ENCODE measurements at regions not wholly inside any gene's neighbourhood (a gene's known extent, or its start where the extent isn't known, plus 50 kb on each side); places are given as distances from the start of the nearest gene placed in this dataset.
"Not testable (repeated sequence)": the region's sequence is repeated elsewhere in the genome, so short reads cannot be mapped to it uniquely, and the experiment has no call there.

DNA sequence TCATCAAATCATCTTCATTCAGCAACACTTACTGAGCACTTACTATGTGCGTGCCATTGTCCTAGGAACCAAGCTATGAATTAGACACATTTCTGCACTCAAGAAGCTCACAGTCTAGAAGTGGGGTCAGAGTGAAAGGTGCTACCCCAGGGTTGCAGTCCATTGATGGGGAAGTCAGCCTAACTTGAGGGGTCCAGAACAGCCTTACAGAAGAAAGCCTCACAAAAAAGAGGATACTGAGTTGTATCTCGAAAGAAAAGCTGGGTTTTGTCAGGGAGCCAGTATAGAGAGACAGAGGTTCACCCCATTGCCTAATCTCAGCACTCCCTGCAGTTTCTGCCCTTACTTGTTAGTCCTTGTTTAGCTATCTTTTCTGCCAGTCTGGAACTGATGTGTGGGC lies 153.1 kb upstream of the JUN start:
- DNase-seq = no peak

GRCh38 chr1:58939146-58939545 lies 155.3 kb upstream of the JUN start:
- no peak for DNase-seq

GRCh38 chr1:58939666-58940370 lies 156.0 kb upstream of the JUN start:
- no peak for DNase-seq

- DNase-seq = no peak
These were observed 157.8 kb upstream of the JUN start for GRCh38 chr1:58941471-58942289.

DNA sequence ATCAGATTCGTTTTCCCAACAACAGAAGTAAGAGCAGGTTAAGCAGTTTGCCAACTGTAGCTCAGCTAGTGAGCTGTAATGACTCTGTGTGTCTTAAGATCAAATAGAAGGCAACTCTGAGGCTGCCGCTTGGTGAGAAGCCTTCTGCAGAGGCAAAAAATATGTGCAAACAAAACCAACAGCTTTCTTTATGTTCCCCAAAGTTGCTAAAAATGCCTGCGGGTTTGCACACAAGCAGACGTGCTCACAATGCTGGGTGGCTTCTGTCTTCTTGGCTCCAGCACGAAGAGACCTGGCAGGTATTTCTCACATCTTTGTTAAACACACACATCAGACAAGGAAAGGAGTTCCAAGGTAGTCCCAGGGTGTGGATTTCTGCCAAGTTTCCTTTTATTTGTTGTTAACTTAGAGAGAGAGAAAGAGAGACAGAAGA lies 158.9 kb upstream of the JUN start:
- no peak for DNase-seq

DNA sequence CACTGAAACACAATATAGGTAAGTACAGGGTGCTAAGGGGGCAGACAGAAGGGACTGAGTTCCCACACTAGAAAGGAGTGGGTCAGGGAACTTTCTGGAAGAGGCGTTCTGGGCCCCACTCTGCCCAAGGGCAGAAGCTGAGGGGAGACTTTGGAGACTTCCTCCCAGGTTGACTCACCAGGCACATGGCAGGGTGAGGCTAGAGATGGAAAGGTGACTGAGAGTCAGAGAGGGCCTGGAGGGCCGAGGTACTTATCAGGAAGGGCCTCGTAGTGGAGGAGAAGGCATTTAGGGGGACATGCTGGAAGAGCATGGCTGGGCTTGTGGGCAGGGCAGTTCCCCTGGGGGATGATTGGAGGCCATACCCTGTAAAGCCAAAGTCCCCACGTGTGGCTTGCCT lies 159.9 kb upstream of the JUN start:
- DNase-seq = no peak

DNA sequence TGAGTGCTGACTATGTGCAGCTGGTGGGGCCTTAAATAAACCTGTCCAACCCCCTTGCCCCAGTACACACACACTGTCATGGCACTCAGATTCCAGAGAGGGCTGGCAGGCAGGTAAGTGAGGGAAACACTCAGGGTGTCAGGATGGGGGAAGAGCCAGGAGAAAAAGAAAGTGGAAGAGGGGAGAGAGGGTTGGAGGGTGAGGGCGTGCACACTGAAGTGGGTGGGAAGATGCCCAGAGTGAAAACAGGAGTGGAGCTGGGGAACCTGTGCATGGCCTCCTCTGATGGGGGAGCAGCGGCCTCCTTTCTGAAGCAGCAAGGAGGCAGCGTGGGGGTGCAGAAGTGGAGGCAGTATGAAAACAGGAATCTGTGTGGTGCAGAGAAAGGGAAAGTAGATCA lies 160.6 kb upstream of the JUN start:
- DNase-seq = no peak

DNA sequence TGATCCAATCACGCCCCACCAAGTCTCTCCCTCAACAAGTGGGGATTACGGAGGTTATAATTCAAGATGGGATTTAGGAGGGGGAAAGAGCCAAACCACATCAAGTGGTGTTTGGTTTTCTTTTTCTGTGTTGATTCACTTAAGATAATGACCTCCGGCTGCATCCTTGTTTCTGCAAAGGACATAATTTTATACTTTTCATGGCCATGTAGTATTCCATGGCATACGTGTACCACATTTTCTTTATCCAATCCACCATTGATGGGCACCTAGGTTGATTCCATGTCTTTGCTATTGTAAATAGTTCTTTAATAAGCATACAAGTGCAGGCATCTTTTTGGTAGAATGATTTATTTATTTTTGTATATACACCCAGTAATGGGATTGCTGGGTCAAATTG lies 162.5 kb upstream of the JUN start:
- no peak for DNase-seq

GRCh38 chr1:58948671-58949070 lies 164.8 kb upstream of the JUN start:
- no peak for DNase-seq

DNA sequence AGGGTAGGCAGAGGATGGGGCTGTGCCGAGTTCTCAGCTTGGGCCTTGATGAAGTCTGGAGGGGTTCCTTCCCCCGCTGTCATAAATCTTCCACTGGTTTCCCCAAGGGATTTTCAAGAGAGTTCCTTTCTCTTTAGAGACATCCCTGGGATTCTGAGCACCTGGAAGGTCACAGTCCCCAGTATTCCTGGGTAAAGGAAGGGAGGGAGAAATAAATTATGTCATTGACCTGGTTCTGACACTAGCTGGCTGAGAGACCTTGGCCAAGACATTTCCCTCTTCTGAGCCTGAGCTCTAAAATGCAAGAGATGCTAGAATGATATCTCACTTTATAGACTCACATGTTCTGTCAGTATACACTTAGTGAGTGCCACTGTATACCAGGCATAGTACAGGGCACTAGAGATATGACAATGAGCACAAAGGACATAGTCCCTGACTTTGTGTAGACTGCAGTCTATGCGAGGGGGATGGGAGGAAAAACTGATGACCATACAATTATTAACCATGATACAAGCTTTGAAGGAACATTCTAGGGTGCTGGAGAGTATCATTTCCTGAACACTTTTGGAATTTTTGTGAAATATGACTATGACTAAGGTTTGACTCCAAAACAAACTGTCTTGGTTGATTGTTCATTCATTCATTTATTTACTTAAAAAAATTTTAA lies 165.8 kb upstream of the JUN start:
- DNase-seq = no peak

GRCh38 chr1:58950897-58951296 lies 167.1 kb upstream of the JUN start:
- DNase-seq = no peak

DNA sequence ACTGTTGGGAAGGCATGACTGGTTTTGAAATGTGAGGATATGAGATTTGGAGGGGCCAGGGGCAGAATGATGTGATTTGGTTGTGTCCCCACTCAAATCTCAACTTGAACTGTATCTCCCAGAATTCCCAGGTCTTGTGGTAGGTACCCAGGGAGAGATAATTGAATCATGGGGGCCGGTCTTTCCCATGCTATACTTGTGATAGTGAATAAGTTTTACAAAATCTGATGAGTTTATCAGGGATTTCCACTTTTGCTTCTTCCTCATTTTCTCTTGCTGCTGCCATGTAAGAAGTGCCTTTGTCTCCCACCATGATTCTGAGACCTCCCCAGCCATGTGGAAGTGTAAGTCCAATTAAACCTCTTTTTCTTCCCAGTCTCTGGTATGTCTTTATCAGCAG lies 170.1 kb upstream of the JUN start:
- peak; percentile 39 for DNase-seq

DNA sequence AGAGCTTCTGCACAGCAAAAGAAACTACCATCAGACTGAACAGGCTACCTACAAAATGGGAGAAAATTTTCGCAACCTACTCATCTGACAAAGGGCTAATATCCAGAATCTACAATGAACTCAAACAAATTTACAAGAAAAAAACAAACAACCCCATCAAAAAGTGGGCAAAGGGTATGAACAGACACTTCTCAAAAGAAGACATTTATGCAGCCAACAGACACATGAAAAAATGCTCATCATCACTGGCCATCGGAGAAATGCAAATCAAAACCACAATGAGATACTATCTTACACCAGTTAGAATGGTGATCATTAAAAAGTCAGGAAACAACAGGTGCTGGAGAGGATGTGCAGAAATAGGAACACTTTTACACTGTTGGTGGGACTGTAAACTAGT lies 179.4 kb upstream of the JUN start:
- DNase-seq = not testable (repeated sequence)

- no peak for DNase-seq
These were observed 180.6 kb upstream of the JUN start for GRCh38 chr1:58964428-58964827.

DNA sequence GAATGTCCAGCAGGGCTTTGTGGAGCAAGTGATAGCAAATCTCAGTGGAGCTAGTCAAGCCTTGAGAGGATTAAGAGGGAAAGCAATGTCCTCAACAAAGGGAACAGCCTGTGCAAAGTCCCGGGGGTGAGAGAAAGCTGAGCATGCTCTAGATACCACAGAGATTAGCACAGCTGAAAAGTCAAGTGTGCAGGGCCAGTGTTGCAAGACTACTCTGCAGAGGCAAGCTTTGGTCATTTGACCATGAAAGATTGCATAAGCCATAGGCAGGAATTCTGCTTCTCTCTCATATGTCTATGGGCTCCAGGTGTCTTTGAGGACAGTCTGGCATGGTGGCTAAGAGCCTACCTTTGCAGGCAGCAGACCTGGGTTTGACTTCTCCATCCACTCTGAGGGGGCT lies 181.0 kb upstream of the JUN start:
- peak; percentile 53 for DNase-seq

GRCh38 chr1:58966103-58966916 lies 182.5 kb upstream of the JUN start:
- DNase-seq = no peak

GRCh38 chr1:58966917-58967740 lies 183.3 kb upstream of the JUN start:
- DNase-seq = no peak

- DNase-seq = no peak
These were observed 184.6 kb upstream of the JUN start for GRCh38 chr1:58968360-58968952.

GRCh38 chr1:58969176-58969575 lies 185.3 kb upstream of the JUN start:
- not testable (repeated sequence) for DNase-seq

DNA sequence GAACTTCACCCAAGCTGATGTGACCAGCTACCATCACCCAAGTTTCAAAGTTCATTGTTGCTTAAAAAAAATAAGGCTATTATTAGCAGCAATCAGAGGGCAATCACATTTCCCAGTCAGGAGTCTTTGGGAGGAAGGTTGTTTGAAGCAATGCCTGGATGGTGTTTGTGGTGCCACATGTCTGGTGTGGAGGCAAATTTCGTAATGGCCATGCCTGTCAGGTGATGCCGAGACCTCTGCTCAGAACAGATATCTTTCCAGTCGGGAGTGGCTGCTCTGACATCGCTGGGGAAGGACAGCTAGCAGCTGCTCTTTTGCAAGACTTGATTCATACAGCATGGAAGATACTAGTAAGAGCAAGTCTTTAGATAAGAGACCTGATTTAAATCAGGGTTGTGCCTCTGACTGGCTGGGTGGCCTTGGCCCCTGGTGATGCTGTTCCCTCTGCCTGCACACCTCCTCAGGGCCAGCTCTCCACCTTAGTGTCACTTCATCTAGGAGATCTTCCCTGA lies 187.8 kb upstream of the JUN start:
- peak; percentile 62 for DNase-seq

DNA sequence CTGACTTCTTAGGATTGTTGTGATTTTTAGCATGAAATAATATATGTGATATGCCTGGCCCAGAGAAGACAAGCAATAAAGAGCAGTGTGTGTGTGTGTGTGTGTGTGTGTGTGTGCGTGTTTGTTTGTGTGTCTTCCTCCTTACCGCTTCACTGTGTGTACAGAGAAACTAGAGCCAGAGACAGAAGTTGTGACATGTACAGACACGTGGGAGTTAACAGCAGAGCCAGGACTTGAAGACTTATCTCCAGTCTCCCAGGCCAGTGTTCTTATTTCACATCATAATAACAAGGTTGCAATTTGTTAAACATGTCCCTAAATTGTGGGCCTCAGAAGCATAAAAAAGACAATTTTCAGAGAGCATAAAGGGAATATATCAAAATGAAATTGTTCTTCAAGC lies 192.0 kb upstream of the JUN start:
- DNase-seq = no peak
